A673 (cell line): ENCODE measurements at regions not wholly inside any gene's neighbourhood (a gene's known extent, or its start where the extent isn't known, plus 50 kb on each side); places are given as distances from the start of the nearest gene placed in this dataset.

Source experiments
- CTCF ChIP-seq: fragments of 300-800, 200-600 bp; sonication (generic); conservative IDR thresholded peaks from 2 replicates; pipeline ENCODE4 v1.5.1; 2017; ENCODE audit warnings: low read depth, mild to moderate bottlenecking, antibody characterized with exemption, low read length, moderate library complexity, mixed read lengths
- EZH2 ChIP-seq: fragments of 200-600 bp; sonication (generic); IDR thresholded peaks from 2 replicates; pipeline ENCODE4 v1.6.1; 2017; ENCODE audit warnings: borderline replicate concordance, low read depth, mild to moderate bottlenecking, mixed read lengths, antibody characterized with exemption, low read length; ENCODE audit not compliant: poor library complexity, severe bottlenecking

DNA sequence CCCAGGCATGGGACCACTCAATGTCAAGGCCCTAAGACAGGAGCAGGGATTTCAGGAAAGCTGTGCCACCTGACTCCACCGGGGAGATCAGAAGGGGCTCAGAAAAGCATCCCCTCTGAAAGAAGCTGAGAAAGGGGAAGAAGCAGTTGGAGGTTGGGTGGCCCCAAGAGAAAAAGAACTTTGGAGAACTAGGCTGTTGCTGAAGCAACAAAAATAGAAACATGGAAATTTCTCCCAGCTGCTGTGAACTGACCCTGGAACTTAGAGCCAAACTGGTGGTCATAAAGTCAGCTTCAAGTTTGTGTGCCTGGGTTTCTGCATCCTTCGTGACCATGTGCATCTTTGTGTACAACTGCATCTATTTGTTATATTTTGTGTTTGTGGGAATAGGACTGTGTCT, 534.5 kb downstream of the MAFB start:
- TF ChIP-seq CTCF (no peak), EZH2 (no peak)
